ENCODE measurements at regions not wholly inside any gene's neighbourhood (a gene's known extent, or its start where the extent isn't known, plus 50 kb on each side); places are given as distances from the start of the nearest gene placed in this dataset.

DNA sequence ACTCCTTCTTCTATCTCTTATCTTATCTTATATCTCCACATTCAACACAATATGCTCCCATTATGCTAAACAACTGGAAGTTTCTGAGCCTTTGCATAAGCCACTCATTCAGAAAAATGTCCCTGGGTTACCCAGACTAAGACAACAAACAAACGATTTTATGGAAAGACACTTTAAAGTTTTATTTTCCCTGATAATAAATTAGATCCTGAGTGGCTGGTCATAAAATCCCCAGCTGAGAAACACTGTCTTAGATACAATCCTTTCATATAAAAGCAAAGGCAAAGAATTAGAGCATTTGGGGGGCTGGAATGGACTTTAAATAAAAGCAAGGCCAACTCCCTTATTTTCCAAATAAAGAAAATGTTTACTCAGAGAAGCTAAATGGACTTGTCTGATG is 322.3 kb downstream of the GBE1 start:
- Histone ChIP-seq H3K27me3 (ENCODE audit: insufficient read depth, low read length) (no peaks in the 10 kb centered on the region), H3K4me1 (ENCODE audit: insufficient read depth, low read length) (no peaks in the 10 kb centered on the region), H3K4me3 (ENCODE audit: low read length) (no peak overlapping the region), H3K36me3 (ENCODE audit: insufficient read depth, low read length) (no peaks in the 10 kb centered on the region), H3K9me3 (ENCODE audit: low read length) (no peaks in the 10 kb centered on the region), H2AFZ (ENCODE audit: low read depth, low read length) (no peak overlapping the region)

DNA sequence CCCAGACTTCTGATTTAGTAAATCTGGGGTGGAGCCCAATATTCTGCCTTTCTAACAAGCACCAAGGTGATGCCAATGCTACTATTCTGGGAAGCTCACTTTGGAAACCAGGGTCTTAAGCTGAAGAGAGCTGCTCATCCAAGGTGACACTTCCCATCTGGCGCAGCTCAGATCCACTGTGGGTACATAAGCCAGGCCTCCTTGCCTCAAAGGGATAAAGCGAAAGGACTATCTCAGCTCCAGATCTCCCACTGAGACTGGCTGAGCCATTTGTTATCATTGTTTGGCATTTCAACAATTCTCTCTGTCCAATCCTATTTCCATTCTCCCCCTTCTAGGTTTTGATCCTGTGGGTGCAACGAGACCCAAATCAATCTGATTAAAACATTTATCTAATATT is 323.8 kb downstream of the GBE1 start:
- H3K4me3 ChIP-seq (ENCODE audit: low read length): no peak overlapping the region
- no peaks in the 10 kb centered on the region for H3K36me3 ChIP-seq (ENCODE audit: insufficient read depth, low read length)
- H3K9me3 ChIP-seq (ENCODE audit: low read length): no peaks in the 10 kb centered on the region
- H3K27me3 ChIP-seq (ENCODE audit: insufficient read depth, low read length): no peaks in the 10 kb centered on the region
- no peak overlapping the region for H2AFZ ChIP-seq (ENCODE audit: low read depth, low read length)
- no peaks in the 10 kb centered on the region for H3K4me1 ChIP-seq (ENCODE audit: insufficient read depth, low read length)

DNA sequence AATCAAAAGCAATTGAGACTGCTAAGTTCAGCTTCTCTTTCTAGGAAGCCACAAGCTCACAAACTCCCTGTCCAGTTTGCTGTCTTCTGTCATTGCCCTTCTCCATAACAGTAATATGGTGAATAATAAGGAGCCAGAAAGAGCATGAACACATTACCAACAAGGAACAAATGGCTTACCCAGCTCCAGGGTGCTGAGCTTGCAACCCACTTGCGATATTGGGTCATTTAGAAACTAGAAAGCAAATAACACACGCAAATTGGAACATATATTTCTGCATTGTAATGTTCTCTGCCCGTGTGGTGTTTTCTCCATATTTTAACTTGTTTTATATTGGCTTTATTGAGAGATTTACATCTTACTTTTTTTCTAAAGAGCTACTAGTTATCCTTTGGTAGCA is 325.3 kb downstream of the GBE1 start:
- H3K36me3 ChIP-seq (ENCODE audit: insufficient read depth, low read length): no peaks in the 10 kb centered on the region
- H3K4me3 ChIP-seq (ENCODE audit: low read length): no peak overlapping the region
- no peak overlapping the region for H2AFZ ChIP-seq (ENCODE audit: low read depth, low read length)
- no peaks in the 10 kb centered on the region for H3K4me1 ChIP-seq (ENCODE audit: insufficient read depth, low read length)
- H3K9me3 ChIP-seq (ENCODE audit: low read length): no peaks in the 10 kb centered on the region
- no peaks in the 10 kb centered on the region for H3K27me3 ChIP-seq (ENCODE audit: insufficient read depth, low read length)

DNA sequence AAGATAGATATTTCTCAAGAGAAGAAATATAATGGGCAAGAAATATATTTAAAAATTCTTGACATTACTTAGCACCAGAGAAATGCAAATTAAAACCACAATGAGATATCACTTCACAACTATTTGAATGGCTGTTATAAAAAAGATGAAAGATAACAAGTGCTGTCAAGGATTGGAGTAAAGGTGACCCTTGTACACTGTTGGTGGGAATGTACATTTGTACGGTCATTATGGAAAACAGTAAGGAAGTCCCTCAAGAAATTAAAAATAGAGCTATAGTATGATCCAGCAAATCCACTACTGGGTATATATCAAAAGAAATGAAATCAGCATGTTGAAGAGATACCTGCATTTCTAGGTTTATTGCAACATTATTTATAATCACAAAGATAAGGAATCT is 326.4 kb downstream of the GBE1 start:
- no peak overlapping the region for H3K4me3 ChIP-seq (ENCODE audit: low read length)
- no peak overlapping the region for H2AFZ ChIP-seq (ENCODE audit: low read depth, low read length)
- no peaks in the 10 kb centered on the region for H3K4me1 ChIP-seq (ENCODE audit: insufficient read depth, low read length)
- no peaks in the 10 kb centered on the region for H3K36me3 ChIP-seq (ENCODE audit: insufficient read depth, low read length)
- no peaks in the 10 kb centered on the region for H3K27me3 ChIP-seq (ENCODE audit: insufficient read depth, low read length)
- H3K9me3 ChIP-seq (ENCODE audit: low read length): no peaks in the 10 kb centered on the region

DNA sequence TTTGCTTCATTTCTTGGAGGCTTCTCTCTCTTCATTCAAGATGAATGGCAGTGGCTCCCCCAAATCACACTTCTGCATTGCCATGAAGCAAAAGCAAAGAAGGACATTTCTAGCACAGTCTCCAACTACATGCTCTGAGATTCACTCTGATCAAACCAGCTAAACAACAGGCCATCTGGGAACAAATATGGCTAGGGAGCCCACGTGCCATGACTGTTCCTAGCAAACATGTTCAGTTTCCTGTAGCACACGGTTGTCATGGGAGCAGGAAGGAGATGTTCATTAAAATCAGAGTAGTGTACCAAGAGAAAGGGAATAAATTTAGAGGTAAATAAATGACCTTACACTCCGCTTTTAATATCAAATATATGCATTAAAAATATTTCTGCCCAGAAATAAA is 327.3 kb downstream of the GBE1 start:
- H2AFZ ChIP-seq (ENCODE audit: low read depth, low read length): no peak overlapping the region
- H3K9me3 ChIP-seq (ENCODE audit: low read length): no peaks in the 10 kb centered on the region
- no peak overlapping the region for H3K4me3 ChIP-seq (ENCODE audit: low read length)
- no peaks in the 10 kb centered on the region for H3K4me1 ChIP-seq (ENCODE audit: insufficient read depth, low read length)
- no peaks in the 10 kb centered on the region for H3K36me3 ChIP-seq (ENCODE audit: insufficient read depth, low read length)
- no peaks in the 10 kb centered on the region for H3K27me3 ChIP-seq (ENCODE audit: insufficient read depth, low read length)

DNA sequence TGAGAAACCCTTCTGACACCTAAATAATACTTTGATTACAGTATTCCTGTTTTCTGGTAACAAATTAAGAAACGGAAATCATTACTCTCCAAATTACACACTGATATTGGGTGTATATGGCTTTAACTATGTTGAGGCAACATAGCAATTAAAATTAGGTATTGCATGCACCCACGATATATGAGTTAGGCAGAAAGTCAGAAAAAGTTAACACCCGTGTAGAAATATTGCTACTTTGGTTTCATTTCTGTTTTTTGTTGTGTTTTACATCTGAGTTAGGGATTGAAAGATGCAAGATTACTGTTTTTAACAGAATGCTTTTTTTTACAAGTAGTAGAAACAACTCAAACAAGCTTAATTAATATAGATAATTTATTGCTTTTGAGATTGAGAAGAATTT is 327.8 kb downstream of the GBE1 start:
- Histone ChIP-seq H3K4me3 (ENCODE audit: low read length) (no peak overlapping the region), H2AFZ (ENCODE audit: low read depth, low read length) (no peak overlapping the region), H3K27me3 (ENCODE audit: insufficient read depth, low read length) (no peaks in the 10 kb centered on the region), H3K36me3 (ENCODE audit: insufficient read depth, low read length) (no peaks in the 10 kb centered on the region), H3K9me3 (ENCODE audit: low read length) (no peaks in the 10 kb centered on the region), H3K4me1 (ENCODE audit: insufficient read depth, low read length) (no peaks in the 10 kb centered on the region)

DNA sequence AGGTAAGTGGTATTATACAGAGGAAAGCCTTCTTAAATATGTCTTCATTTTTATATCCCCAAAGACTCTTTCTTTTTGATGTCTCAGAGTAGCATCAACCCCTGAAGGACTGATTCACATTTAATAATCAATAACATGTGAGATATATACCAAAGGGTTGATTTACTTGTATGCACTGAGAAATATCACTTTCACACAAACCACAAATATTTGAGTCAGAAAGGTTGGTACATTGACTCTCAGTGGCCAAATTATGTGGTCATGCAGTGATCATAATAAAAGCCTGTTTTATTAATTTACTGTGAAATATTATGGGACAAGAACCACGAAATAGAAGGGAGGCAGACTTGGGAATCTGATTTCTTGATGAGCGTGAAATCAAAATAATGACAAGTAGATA is 329.0 kb downstream of the GBE1 start:
- Histone ChIP-seq H3K4me1 (ENCODE audit: insufficient read depth, low read length) (no peaks in the 10 kb centered on the region), H3K36me3 (ENCODE audit: insufficient read depth, low read length) (no peaks in the 10 kb centered on the region), H2AFZ (ENCODE audit: low read depth, low read length) (no peak overlapping the region), H3K27me3 (ENCODE audit: insufficient read depth, low read length) (no peaks in the 10 kb centered on the region), H3K4me3 (ENCODE audit: low read length) (no peak overlapping the region), H3K9me3 (ENCODE audit: low read length) (no peaks in the 10 kb centered on the region)

GRCh38 chr3:81426826-81427577 is 334.4 kb downstream of the GBE1 start:
- H3K36me3 ChIP-seq (ENCODE audit: insufficient read depth, low read length): no peaks in the 10 kb centered on the region
- no peaks in the 10 kb centered on the region for H3K27me3 ChIP-seq (ENCODE audit: insufficient read depth, low read length)
- H3K9me3 ChIP-seq (ENCODE audit: low read length): no peaks in the 10 kb centered on the region
- no peaks in the 10 kb centered on the region for H3K4me1 ChIP-seq (ENCODE audit: insufficient read depth, low read length)
- H3K4me3 ChIP-seq (ENCODE audit: low read length): no peak overlapping the region
- no peak overlapping the region for H2AFZ ChIP-seq (ENCODE audit: low read depth, low read length)

- Histone ChIP-seq H2AFZ (ENCODE audit: low read depth, low read length) (no peak overlapping the region), H3K27me3 (ENCODE audit: insufficient read depth, low read length) (no peaks in the 10 kb centered on the region)
Observed at GRCh38 chr3:81425198-81425868, 336.1 kb downstream of the GBE1 start.

GRCh38 chr3:81419228-81419627 is 342.2 kb downstream of the GBE1 start:
- no peaks in the 10 kb centered on the region for H3K36me3 ChIP-seq (ENCODE audit: insufficient read depth, low read length)
- no peak overlapping the region for H3K4me3 ChIP-seq (ENCODE audit: low read length)
- no peaks in the 10 kb centered on the region for H3K4me1 ChIP-seq (ENCODE audit: insufficient read depth, low read length)
- no peaks in the 10 kb centered on the region for H3K9me3 ChIP-seq (ENCODE audit: low read length)
- H3K27me3 ChIP-seq (ENCODE audit: insufficient read depth, low read length): no peaks in the 10 kb centered on the region
- H2AFZ ChIP-seq (ENCODE audit: low read depth, low read length): no peak overlapping the region

More at GRCh38 chr3:81425198-81425868, 336.1 kb downstream of the GBE1 start:
- Histone ChIP-seq H3K4me3 (ENCODE audit: low read length) (no peak overlapping the region), H3K4me1 (ENCODE audit: insufficient read depth, low read length) (no peaks in the 10 kb centered on the region), H3K9me3 (ENCODE audit: low read length) (no peaks in the 10 kb centered on the region), H3K36me3 (ENCODE audit: insufficient read depth, low read length) (no peaks in the 10 kb centered on the region)

GRCh38 chr3:81416812-81417211 is 344.6 kb downstream of the GBE1 start:
- H3K4me1 ChIP-seq (ENCODE audit: insufficient read depth, low read length): no peaks in the 10 kb centered on the region
- no peak overlapping the region for H3K4me3 ChIP-seq (ENCODE audit: low read length)
- H3K9me3 ChIP-seq (ENCODE audit: low read length): no peaks in the 10 kb centered on the region
- H2AFZ ChIP-seq (ENCODE audit: low read depth, low read length): no peak overlapping the region
- H3K36me3 ChIP-seq (ENCODE audit: insufficient read depth, low read length): no peaks in the 10 kb centered on the region
- no peaks in the 10 kb centered on the region for H3K27me3 ChIP-seq (ENCODE audit: insufficient read depth, low read length)

GRCh38 chr3:81406318-81406717 is 355.1 kb downstream of the GBE1 start:
- H3K27me3 ChIP-seq (ENCODE audit: insufficient read depth, low read length): no peaks in the 10 kb centered on the region
- no peak overlapping the region for H2AFZ ChIP-seq (ENCODE audit: low read depth, low read length)
- no peak overlapping the region for H3K4me3 ChIP-seq (ENCODE audit: low read length)
- no peaks in the 10 kb centered on the region for H3K4me1 ChIP-seq (ENCODE audit: insufficient read depth, low read length)
- no peaks in the 10 kb centered on the region for H3K9me3 ChIP-seq (ENCODE audit: low read length)
- H3K36me3 ChIP-seq (ENCODE audit: insufficient read depth, low read length): no peaks in the 10 kb centered on the region

DNA sequence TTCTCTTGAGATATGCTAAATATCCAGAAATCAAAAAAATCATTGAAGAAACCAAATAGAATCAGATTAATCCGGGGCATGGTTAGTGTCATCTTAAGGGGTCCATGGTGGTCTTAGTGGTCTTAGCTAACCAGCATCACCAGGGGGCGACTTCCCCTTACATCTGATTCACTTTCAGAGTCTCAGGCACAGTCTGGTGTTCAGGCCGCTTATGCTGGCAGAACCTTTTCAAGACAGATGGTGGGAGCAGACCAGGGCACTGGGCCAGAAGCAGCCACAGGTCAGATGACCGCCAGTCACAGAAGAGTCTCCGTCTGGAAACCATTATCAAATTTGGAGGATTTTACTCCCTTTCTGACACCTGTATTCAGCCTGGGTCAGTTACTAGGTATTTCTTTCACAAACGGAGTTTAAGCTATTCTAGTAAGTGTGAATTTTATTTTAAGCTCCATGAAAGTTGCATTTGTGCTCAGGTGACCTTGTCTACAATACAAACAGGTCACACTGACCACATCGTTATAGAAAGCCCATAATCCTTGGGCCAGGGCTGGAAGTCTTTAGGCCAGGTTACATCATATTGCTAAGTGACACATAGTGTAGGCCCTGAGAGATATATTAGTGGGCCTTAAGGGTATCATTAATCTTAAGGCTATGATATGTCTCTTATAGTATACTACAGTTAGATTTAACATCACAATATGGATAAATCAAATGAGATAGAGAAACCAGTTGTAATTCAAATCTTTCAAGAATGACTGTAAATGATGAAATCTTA is 365.5 kb downstream of the GBE1 start:
- Histone ChIP-seq H3K4me1 (ENCODE audit: insufficient read depth, low read length) (no peaks in the 10 kb centered on the region), H3K9me3 (ENCODE audit: low read length) (no peaks in the 10 kb centered on the region), H3K27me3 (ENCODE audit: insufficient read depth, low read length) (no peaks in the 10 kb centered on the region)

More for the DNA sequence above, 365.5 kb downstream of the GBE1 start:
- no peaks in the 10 kb centered on the region for H3K36me3 ChIP-seq (ENCODE audit: insufficient read depth, low read length)
- H3K4me3 ChIP-seq (ENCODE audit: low read length): no peak overlapping the region
- no peak overlapping the region for H2AFZ ChIP-seq (ENCODE audit: low read depth, low read length)
